Motor neuron (in vitro differentiated cells): ENCODE measurements at regions not wholly inside any gene's neighbourhood (a gene's known extent, or its start where the extent isn't known, plus 50 kb on each side); places are given as distances from the start of the nearest gene placed in this dataset.

Experiments used
- ATAC-seq, 8 experiments: fragments of 200-7000 bp; cut with Tn5 transposase; replicated peaks in 6 of 8; 2 replicates each; pipeline ENCODE4 v1.8.0; 2021; ENCODE audit warnings: mild to moderate bottlenecking in 8 of 8, moderate library complexity in 8 of 8
- H3K27ac ChIP-seq, 2 donors: fragments of 250-450 bp; sonication (Bioruptor Pico); 2 replicates each; pipeline ENCODE4 v1.9.0; 2021; ENCODE audit warnings: antibody characterized with exemption in 2 of 2, mild to moderate bottlenecking in 2 of 2, moderate library complexity in 1 of 2
- H3K4me1 ChIP-seq, 2 donors: fragments of 250-450 bp; sonication (Bioruptor Pico); replicated peaks in 1 of 2; 2 replicates each; pipeline ENCODE4 v1.6.1; 2021; ENCODE audit warnings: antibody characterized with exemption in 2 of 2, mild to moderate bottlenecking in 2 of 2, moderate library complexity in 1 of 2
- H3K4me3 ChIP-seq, 5 donors: fragments of 250-450 bp; sonication (Bioruptor Pico); 2 replicates each; pipeline ENCODE4 v1.9.0; 2021; ENCODE audit warnings: antibody characterized with exemption in 5 of 5, mild to moderate bottlenecking in 5 of 5, moderate library complexity in 4 of 5
- WGBS, 10 experiments: fragments of 450-650 bp; shearing (Covaris generic); methylation state at CpG; one replicate each; pipeline ENCODE4 v1.0.0; 2022; 5-methylcytosine and 5-hydroxymethylcytosine counted together
- in situ Hi-C, 9 experiments: fragments of 400-800 bp; cut with MboI; loops; one replicate each; pipeline ENCODE4 v1.15.0; 2021; ENCODE audit warnings: low sequenced_read_pairs in 9 of 9, low pct_unique_long_range_greater_than_20kb in 2 of 9; ENCODE audit not compliant: unreplicated experiment in 9 of 9

DNA sequence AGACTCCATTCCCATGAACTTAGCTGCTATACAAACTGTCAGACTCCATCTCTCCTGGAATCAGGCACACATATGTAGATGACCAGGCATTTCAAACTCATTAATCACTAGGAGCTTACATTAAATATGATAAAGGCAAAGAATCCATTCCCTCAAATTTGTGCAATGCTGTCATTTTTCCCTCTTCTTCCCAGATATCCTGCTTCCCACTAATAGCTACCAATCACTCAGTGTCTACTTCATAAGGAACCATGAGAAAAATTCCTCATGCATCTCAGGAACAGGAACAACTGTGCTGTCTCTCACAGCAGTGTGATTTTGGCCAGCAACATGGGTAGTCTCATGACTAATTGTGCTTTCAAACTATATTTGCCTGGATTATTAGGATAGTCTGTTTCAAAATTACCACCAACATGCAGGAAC is 133.9 kb downstream of the DKK1 start:
- Histone ChIP-seq H3K4me1 (no peaks in the 10 kb centered on the region), H3K27ac (no peak overlapping the region), H3K4me3 (no peak overlapping the region)
- peak in 1 of 8 experiments; percentile 5 for ATAC-seq
- in situ Hi-C loops: no loop called here

DNA sequence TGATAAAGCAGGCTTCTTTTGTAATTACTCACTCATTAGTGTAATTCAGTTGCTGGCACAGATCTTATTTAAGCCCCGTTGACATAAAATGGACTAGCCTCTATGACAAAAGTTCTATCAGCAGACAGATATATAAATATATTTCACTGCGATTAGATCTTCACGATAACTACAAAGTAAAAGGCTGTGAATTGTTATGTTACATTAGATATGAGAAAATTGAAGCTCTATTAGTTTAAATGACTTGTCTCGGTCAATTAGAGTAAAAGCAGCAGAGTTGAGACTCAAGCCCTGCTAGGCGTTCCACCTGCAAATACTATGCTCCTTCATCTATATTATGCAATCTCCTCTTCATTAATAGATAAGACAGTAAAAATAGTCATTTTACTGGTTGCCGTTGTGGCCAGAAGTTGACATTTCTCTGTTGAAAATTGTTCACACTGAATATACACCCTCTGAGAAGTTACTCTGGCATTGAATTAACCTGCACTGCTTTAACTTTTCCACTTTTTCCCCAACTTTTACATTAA is 136.7 kb downstream of the DKK1 start:
- H3K4me1 ChIP-seq: no peaks in the 10 kb centered on the region
- WGBS, 10 experiments: 53 to 100% (median 93%) methylated on average over 1 to 6 of the region's 6 CpGs
- no peak overlapping the region for H3K27ac ChIP-seq
- no peak overlapping the region for H3K4me3 ChIP-seq
- ATAC-seq: no peak
- in situ Hi-C loops: no loop called here

DNA sequence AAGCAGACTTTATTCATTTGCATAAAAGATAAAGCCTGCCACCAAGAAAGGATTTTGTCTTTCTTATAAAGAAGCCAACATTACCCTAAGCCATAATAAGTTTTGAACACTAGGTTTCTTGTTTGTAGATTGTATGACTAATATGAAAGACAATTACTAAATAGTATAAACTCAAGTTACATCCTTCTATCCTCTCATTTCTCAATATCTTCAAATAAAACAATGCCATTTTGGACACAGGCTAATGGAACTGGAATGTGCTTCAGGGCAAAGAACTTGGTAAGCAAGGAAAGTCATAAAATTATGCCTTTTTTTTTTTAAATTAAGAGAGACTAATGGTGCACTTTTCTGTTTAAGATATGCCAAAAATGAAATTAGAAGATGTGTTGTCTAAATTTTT is 137.7 kb downstream of the DKK1 start:
- Histone ChIP-seq H3K4me1 (no peaks in the 10 kb centered on the region), H3K4me3 (no peak overlapping the region), H3K27ac (no peak overlapping the region)
- peak in 2 of 8 experiments; percentile 22 to 74 for ATAC-seq
- in situ Hi-C loops: no loop called here

DNA sequence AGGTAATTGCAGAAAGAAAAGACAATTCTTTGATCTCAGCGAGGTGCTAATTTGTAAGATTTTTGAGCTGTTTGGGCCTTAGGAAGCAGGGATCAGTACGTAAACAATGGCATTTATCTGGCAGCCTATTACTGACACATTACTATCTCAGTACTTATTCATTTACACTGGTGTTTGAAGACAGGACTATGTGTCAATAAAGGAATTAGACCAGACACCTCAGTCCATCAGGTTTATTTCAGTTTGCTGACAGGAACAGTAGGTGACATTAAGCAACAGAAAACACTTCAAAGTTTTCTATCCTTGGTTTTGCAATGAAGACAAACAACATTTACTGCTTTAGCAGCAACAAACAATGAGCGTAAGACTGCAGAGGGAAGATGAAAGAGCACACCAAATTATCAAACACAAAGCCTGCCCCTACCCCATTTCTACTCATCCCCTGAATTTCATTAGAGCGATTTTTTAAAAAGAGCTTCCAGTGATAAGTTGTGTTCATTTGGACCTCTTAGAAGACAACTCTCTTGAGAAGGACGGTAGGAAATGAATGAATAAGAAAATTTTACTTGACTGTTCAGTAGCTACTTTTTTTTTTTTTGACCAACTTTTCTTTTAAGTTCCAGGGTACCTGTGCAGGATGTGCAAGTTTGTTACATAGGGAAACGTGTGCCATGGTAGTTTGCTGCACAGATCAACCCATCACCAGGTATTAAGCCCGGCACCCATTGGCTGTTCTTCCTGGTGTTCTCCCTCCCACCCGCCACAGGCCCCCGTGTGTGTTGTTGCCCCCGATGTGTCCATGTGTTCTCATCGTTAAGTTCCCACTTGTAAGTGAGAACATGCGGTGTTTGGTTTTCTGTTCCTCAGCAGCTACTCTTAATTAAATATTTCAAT is 138.8 kb downstream of the DKK1 start:
- no peak for ATAC-seq

DNA sequence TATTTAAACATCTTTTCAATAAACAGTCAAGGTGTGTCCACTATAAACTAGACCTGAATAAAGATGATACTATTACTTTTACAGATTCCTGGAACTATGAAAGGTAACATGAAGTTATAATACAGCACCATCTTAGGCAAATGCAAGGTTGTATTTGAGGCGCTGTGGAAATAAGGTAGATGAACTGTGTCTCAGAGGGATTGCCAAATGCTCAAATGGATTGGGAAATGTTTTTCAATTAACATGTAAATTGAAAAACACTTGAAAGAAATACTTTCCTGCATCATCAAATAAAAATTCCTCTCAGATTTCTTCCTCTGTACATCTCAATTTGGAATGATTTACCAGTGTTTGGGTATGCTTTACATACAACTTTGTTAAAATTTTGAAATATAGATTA is 139.4 kb downstream of the DKK1 start:
- Histone ChIP-seq H3K4me1 (no peaks in the 10 kb centered on the region), H3K27ac (no peak overlapping the region), H3K4me3 (no peak overlapping the region)
- ATAC-seq: no peak
- 82 to 100% (median 100%) methylated on average over 1 of the region's 1 CpG; no CpG with 5 or more reads in 4 of the 10 experiments for WGBS, 10 experiments
- in situ Hi-C loops: no loop called here

More for the DNA sequence above, 138.8 kb downstream of the DKK1 start:
- no peak overlapping the region for H3K4me3 ChIP-seq
- H3K4me1 ChIP-seq: no peaks in the 10 kb centered on the region
- in situ Hi-C loops: no loop called here
- no peak overlapping the region for H3K27ac ChIP-seq
- WGBS, 10 experiments: 46 to 86% (median 77%) methylated on average over 2 to 9 of the region's 12 CpGs

DNA sequence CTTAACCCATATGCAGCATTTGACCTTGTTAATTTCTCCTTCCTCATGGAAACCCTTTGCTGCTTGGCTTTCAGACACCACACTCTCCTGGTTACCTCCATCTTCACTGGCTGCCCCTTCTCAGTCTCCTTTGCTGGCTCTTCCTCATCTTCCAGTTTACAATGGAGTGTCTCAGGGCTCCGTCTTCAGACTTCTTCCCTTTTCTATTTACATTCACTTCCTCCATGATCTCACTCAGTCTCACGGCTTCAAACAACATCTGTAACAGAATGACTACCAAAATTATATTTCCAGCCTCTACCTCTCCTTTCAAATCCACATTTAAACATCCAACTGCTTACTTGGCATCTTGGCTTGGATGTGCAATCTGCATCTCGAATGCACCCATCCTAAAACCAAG is 140.4 kb downstream of the DKK1 start:
- H3K4me3 ChIP-seq: no peak overlapping the region
- in situ Hi-C loops: no loop called here
- no peak overlapping the region for H3K27ac ChIP-seq
- WGBS, 10 experiments: 65 to 100% (median 97%) methylated on average over 1 to 3 of the region's 3 CpGs; no CpG with 5 or more reads in 1 of the 10 experiments
- H3K4me1 ChIP-seq: no peaks in the 10 kb centered on the region
- no peak for ATAC-seq

DNA sequence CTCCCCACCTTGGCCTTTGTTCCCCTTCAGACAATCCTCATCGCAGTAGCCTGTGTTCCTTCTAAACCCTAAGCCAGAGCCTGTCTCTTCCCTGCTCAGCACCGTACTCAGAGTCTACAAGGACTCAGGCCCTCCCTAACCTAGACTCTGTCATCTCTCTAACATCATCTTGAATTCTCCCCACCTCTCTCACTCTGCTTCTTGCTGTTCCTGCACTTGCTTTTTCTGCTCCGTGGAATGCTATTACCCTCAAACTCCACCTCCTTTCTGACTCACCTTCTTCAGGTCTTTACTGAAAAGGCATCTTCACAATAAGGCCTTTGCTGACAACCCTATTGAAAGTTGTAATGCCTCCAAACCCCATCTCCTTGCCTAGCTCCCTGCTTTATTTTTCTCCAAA is 141.0 kb downstream of the DKK1 start:
- in situ Hi-C loops: no loop called here
- Histone ChIP-seq H3K27ac (no peak overlapping the region), H3K4me1 (no peaks in the 10 kb centered on the region), H3K4me3 (no peak overlapping the region)
- ATAC-seq: no peak
- WGBS, 10 experiments: 17 to 100% (median 79%) methylated on average over 1 to 3 of the region's 3 CpGs; no CpG with 5 or more reads in 1 of the 10 experiments

DNA sequence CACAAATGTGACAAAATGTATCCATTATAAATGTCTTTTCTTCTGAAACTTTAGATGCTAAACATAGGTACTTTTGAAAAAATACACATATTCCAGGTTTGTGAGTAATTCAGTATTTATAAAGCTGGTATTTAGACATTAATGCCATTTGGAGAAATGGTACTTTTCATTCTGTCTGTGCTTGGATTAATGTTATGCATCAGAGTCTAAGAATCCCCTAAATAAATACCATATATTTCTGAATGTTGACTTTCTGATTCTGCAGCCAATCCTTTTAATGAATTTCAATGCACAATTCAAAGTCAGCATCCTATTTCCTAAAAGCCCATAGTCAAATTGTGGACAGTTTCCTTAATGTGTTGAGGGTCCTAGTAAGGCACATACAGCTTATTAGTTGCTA is 145.0 kb downstream of the DKK1 start:
- in situ Hi-C loops: no loop called here
- Histone ChIP-seq H3K4me1 (no peaks in the 10 kb centered on the region), H3K27ac (no peak overlapping the region), H3K4me3 (no peak overlapping the region)
- no peak for ATAC-seq

DNA sequence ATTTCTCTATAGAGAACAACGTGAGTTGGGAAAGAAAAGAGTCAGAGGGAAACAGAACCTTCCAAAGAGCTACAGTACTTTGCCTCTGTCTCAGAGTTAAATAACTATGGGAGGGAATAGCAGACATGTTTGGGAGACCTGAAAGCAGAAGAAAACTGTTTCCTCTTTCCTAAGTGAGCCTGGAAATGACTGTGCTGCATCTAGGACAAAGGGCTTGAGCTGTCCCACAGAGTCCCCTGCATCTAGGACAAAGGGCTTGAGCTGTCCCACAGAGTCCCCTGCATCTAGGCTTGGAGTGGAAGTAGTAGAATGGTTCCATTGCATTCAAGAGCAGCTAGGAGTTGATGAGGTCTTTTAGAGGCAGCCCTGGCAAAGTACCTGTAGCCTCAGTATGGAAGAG is 149.7 kb downstream of the DKK1 start:
- Histone ChIP-seq H3K4me3 (no peak overlapping the region), H3K27ac (no peak overlapping the region), H3K4me1 (no peaks in the 10 kb centered on the region)
- ATAC-seq: peak in 2 of 8 experiments; percentile 32 to 39
- in situ Hi-C loops: no loop called here
- 20 to 75% (median 63%) methylated on average over 1 of the region's 1 CpG; no CpG with 5 or more reads in 3 of the 10 experiments for WGBS, 10 experiments

DNA sequence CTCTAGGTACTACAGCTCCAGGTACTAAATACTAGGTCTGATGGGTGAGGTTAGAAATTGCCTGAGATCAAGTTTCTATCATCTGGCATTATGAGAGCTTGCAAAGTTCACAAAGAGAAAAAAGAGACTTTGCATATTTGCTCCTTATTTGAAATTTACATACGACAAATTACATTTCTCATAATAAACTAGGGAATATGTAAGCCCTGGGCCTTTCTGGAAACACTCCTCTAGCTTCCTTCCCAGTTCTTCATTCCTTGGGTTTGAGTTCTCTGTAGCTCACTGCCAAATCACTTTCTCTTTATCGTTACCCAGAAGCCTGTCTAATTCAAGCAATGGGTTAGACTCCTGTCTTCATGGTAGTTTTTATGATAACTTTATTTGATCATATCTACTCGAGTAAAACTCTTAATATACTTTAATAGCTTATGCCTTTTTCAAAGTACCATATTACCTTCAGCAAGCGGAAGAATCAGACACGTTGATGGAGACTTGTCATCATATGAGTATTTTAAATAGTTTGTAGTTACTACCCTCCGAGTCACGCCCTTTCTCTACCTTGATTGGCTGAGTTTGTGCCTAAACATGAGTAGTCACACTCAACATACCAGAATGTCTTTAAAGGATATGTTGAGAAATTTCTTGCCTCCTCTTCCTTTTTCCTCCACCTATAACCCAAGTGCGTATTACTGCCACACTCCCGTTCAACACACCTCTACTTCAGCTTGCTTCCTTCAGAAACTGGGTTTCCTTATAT is 150.5 kb downstream of the DKK1 start:
- Histone ChIP-seq H3K4me1 (no peaks in the 10 kb centered on the region), H3K27ac (no peak overlapping the region), H3K4me3 (no peak overlapping the region)
- in situ Hi-C loops: no loop called here
- 75 to 100% (median 89%) methylated on average over 2 to 9 of the region's 9 CpGs for WGBS, 10 experiments
- ATAC-seq: peak in 3 of 8 experiments; percentile 60 to 89 (median 77)

DNA sequence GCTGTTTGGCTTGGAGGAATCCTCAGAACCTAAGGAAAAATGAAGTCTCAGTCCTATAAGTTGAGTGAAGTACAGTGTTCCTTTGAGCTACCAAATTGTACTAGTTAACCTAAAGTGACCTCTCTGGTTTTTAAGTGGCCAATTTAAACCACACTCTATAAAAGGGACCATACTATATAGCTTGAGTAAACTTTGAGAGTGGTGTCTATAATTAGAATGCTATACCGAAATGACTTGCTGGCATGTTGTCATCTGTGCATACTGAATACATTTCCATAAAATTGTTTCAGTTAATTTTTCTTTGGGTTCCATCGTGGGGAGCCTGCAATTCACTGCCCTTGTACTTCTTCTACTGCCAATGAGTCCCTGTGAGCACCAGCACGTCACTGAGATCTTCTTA is 151.1 kb downstream of the DKK1 start:
- in situ Hi-C loops: no loop called here
- ATAC-seq: peak in 1 of 8 experiments; percentile 33
- 29 to 94% (median 66%) methylated on average over 1 to 3 of the region's 3 CpGs; no CpG with 5 or more reads in 2 of the 10 experiments for whole genome bisulfite sequencing, 10 experiments
- H3K4me1 ChIP-seq: no peaks in the 10 kb centered on the region
- no peak overlapping the region for H3K4me3 ChIP-seq
- H3K27ac ChIP-seq: no peak overlapping the region

DNA sequence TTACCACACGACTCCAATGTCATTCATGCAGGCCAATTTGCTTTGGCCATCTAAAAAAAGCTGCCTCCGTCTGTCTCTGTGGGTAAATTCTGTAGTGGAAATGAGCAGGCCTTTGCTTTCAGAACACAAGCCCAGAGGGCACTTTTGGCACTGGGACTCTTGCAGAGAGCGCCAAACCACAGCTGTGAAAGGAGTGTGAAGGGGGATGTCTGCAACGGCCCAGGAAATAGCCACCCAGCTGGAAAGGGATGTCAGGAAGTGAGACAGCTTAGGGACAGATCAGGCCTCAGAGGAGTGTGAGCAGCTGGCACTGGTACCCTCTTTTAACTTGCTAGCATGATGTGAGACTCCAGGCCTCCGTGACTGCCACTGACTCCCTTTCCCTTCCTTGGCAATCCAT is 152.4 kb downstream of the DKK1 start:
- in situ Hi-C loops: no loop called here
- Histone ChIP-seq H3K27ac (no peak overlapping the region), H3K4me1 (no peaks in the 10 kb centered on the region), H3K4me3 (no peak overlapping the region)
- 0 to 100% (median 52%) methylated on average over 1 to 5 of the region's 5 CpGs; no CpG with 5 or more reads in 1 of the 10 experiments for WGBS, 10 experiments
- peak in 1 of 8 experiments; percentile 21 for ATAC-seq

DNA sequence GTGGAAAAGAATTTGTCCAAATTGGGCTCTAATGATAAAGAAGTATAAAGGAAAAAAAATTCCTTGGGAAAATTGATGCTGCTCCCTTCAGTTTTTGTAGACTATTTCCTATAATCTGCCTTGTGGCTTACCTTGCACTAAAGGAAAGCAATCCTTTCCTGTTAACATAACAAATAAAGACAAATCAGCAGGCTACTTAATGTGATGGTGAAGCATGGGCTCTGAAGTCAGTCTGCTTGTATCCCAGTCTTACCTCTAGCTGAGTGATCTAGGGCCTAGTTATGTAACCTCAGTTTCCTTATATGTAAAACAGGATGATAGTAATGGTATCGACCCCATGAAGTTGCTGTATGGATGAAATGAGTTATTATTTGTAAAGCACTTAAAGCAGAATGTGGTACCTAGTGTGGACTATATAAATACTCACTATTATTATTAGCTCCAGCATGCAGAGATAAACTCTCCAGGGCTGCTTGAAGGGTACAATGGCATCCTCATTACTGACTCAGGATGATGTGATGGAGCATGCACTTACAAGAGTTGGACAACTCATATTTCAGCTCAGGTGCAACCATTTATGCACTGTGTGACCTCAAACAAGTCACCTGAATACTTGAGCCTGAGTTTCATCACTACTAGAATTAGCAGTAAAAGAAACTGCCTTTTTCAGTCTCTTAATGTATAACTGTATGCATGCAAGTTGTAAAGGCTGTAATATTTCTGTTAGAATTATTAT is 156.1 kb downstream of the DKK1 start:
- H3K4me1 ChIP-seq: no peaks in the 10 kb centered on the region
- ATAC-seq: no peak
- in situ Hi-C loops: no loop called here

More for the DNA sequence above, 156.1 kb downstream of the DKK1 start:
- Histone ChIP-seq H3K27ac (no peak overlapping the region), H3K4me3 (no peak overlapping the region)
- WGBS, 10 experiments: 78 to 100% (median 88%) methylated on average over 1 of the region's 1 CpG; no CpG with 5 or more reads in 4 of the 10 experiments
